GM19324 (cell line): ENCODE measurements at regions not wholly inside any gene's neighbourhood (a gene's known extent, or its start where the extent isn't known, plus 50 kb on each side); places are given as distances from the start of the nearest gene placed in this dataset.
A peak's percentile ranks its signal among the peaks of the same experiment; 100 is the strongest.
"Not testable (repeated sequence)": the region's sequence is repeated elsewhere in the genome, so short reads cannot be mapped to it uniquely, and the experiment has no call there.

ENCODE experiments used
- ATAC-seq: cut with Tn5 transposase; IDR thresholded peaks from one replicate; pipeline ENCODE4 v1.9.1; 2021; ENCODE audit warnings: mild to moderate bottlenecking, moderate library complexity; ENCODE audit not compliant: unreplicated experiment, low FRiP score

DNA sequence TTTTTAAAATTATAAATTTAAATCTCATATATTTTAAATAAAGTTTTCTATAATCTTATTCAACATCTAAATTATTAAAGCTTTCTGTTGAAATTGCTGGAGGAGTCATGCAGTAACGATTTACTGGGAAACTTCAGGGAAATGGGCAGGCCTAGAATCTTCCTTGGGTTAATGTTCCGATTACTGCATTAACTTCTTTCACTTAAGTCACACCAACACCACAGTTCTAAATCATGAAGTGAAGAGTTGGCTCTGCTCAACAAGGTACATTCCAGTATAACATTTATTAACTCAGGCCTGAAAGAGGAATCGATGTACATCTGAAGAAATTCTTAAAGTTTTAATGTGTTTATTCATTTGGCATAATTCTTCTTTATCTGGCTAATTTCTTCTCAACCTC lies 244.3 kb downstream of the CCER1 start:
- ATAC-seq: no peak

GRCh38 chr12:90706036-90706435 lies 248.9 kb downstream of the CCER1 start:
- ATAC-seq: no peak

GRCh38 chr12:90695415-90695814 lies 259.6 kb downstream of the CCER1 start:
- no peak for ATAC-seq

DNA sequence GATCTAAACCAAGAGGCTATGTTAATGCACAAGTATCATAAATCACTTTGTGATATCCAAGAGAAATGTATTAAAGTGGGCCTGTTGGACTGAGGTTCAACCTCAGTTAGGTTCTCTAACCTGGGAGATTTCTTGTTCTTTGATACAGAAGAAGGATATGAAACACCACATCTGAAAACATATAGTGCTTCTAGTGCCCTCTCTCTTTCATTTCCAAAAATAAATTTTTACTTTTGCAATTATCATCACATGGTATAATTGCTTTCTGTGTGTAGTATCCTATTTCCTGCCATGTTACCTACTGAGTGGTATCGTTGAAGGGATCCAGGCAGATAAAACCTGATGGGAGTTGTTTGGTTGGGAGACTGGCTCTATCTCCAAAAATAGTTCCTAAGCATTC lies 264.9 kb downstream of the CCER1 start:
- peak; percentile 59 for ATAC-seq

DNA sequence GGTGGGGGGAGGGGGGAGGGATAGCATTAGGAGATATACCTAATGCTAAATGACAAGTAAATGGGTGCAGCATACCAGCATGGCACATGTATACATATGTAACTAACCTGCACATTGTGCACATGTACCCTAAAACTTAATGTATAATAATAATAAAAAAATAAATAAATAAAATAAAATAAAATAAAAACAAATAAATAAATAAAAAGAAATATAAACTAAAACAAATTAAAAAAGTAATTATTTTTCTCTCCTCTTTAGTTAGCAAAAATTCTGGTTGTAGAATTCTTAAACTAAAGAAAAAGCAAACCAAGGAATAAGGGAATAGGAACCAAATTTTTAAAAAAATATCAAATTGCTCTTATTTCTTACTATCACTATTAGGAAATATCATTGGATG lies 267.3 kb downstream of the CCER1 start:
- ATAC-seq: not testable (repeated sequence)

GRCh38 chr12:90683871-90684270 lies 271.1 kb downstream of the CCER1 start:
- no peak for ATAC-seq

GRCh38 chr12:90682398-90682797 lies 272.6 kb downstream of the CCER1 start:
- no peak for ATAC-seq

GRCh38 chr12:90679674-90680073 lies 275.3 kb downstream of the CCER1 start:
- ATAC-seq: no peak

DNA sequence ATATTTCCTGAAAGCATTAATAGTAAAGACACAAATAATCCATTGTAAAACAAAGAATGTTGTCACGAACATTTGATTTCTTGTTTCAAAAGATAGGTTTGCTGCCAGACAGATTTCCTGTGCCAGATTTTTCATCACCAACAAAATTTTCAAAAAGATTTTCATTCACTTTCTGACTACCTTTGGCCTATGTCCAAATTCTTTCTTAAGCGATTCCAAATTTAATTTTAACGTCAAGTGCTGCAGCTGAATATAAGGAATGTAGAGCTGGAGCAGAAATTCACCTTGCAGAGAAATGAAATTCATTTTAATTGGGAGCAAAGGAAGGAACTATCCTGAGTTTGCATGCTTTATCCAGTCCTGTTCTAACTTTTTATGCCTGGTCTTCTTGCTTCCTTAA lies 277.4 kb downstream of the CCER1 start:
- no peak for ATAC-seq

GRCh38 chr12:90677055-90677454 lies 277.9 kb downstream of the CCER1 start:
- ATAC-seq: no peak

- no peak for ATAC-seq
Measured at GRCh38 chr12:90675106-90675505, 279.9 kb downstream of the CCER1 start.

DNA sequence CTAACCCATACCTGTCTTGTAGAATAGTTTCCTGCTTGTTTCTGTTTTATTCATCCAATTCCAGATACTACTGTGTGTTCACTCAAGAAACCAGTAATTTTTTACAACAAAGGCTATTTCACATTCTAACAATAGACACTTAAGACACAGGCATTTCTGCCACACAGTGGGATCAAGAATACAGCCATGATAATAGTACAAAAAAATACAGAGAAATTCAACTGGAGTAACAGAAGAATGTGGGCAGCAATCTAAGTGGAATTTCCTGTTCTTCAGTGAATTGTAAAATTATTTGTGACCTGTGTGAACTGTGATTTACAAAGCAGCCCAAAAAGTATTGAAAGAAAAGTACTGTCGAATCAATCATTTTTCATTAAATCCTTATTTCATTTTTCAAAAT lies 282.9 kb downstream of the CCER1 start:
- ATAC-seq: no peak

- ATAC-seq: not testable (repeated sequence)
Measured at GRCh38 chr12:90663949-90664348, 291.0 kb downstream of the CCER1 start.

GRCh38 chr12:90659060-90659459 lies 295.9 kb downstream of the CCER1 start:
- no peak for ATAC-seq

- no peak for ATAC-seq
Measured at GRCh38 chr12:90653040-90653439, 301.9 kb downstream of the CCER1 start.

GRCh38 chr12:90652280-90652679 lies 302.7 kb downstream of the CCER1 start:
- ATAC-seq: no peak

- no peak for ATAC-seq
Measured at GRCh38 chr12:90645181-90645580, 309.8 kb downstream of the CCER1 start.

GRCh38 chr12:90631591-90632212 lies 323.3 kb downstream of the CCER1 start:
- no peak for ATAC-seq

DNA sequence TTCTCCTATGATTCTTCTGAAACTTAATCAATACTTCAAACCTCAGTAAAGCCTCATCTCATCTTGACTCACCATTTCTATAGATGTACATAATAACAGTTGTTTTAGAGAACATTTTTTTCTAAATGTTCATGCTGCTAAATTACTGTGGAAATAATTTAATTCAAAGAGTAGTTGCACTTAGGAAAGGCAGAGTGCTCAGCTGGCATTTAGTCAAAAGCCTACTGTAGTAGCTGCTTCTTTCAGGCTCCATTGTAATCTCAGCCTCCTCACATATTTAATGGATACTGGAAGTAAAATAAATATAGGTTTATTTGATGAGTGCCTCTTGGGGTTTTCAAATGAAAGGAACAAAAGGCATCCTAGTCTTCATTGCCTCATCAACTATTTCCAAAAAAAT lies 325.0 kb downstream of the CCER1 start:
- ATAC-seq: no peak

DNA sequence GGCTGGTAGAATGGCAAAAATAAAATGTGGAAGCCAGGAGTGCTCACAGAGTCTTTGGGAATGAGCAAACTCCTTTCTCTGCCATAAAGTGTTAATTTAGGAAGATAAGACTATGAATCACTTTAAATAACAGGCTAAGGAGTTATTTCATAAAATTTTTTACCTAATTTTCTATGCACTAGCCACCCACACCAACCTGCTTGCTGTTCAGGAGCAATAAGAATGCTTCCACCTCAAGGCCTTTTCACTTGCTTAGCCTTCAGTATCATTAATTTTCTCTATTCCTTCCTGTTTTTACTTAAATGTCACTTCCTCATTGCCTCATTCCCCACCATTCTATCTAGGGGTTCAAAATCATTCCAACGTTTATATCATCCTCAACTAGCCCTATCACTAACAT lies 326.8 kb downstream of the CCER1 start:
- no peak for ATAC-seq

GRCh38 chr12:90627180-90627896 lies 327.6 kb downstream of the CCER1 start:
- no peak for ATAC-seq

DNA sequence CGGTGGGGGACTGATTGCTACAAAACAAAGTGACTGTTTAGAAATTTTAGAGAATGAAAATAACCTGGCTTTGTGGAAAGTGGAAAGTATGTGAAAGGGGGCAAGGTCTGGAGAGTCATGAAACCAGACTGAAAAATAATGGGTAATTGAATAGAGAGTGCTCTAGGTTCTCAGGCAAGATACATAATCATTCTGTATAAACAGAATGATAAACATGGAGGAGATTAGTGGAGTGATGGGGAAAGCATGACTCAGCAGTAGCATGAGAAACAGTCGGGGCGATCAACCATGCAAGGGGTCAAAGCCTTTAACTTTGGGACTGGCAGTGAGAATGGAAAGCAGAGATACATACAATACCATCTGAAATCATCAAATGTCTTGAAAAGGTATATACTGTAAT lies 332.5 kb downstream of the CCER1 start:
- no peak for ATAC-seq
